SK-N-SH (cell line): ENCODE measurements at regions not wholly inside any gene's neighbourhood (a gene's known extent, or its start where the extent isn't known, plus 50 kb on each side); places are given as distances from the start of the nearest gene placed in this dataset.

Source experiments
- CTCF ChIA-PET: fragments of 300-600, 350-600 bp; formaldehyde crosslinking; extraction: SDS; loops from one replicate; lab custom pipeline; 2021; lab: Yijun Ruan, JAX
- POLR2A ChIA-PET: fragments of 350-600 bp; sonication (Branson Sonifier 250); formaldehyde crosslinking; extraction: SDS; loops from one replicate; lab custom pipeline; 2020; ENCODE audit warnings: antibody characterized with exemption, inconsistent platforms; lab: Yijun Ruan, JAX
- DNase-seq: peaks from one replicate; pipeline ENCODE4 v3.0.0; 2012
- H2AFZ ChIP-seq: fragments of 200-600 bp; sonication (generic); 2 replicates; pipeline ENCODE4 v1.8.1; 2016; ENCODE audit warnings: antibody characterized with exemption, mild to moderate bottlenecking, low read depth
- H3F3A ChIP-seq: fragments of 200-600 bp; sonication (generic); replicated peaks from 2 replicates; pipeline ENCODE3; 2016; ENCODE audit warnings: antibody characterized with exemption, mild to moderate bottlenecking; ENCODE audit not compliant: insufficient read depth
- H3K27ac ChIP-seq, 2 experiments: fragments of 200-500 bp in 1 of 2; fragments of 200-600 bp in 1 of 2; sonication (Bioruptor generic) in 1 of 2; sonication (generic), shearing (Covaris generic) in 1 of 2; 2 replicates each; pipeline versions ENCODE4 v1.5.1 to v1.6.1; 2014 to 2016; ENCODE audit warnings: low read depth in 2 of 2, inconsistent platforms in 1 of 2, low read length in 1 of 2, mild to moderate bottlenecking in 1 of 2, mixed read lengths in 1 of 2
- H3K27me3 ChIP-seq: fragments of 200-600 bp; sonication (generic), shearing (Covaris generic); 2 replicates; pipeline ENCODE4 v1.6.1; 2016; ENCODE audit warnings: mixed run types; ENCODE audit not compliant: insufficient read depth
- H3K36me3 ChIP-seq, 2 experiments: fragments of 200-500 bp in 1 of 2; fragments of 200-600 bp in 1 of 2; sonication (Bioruptor generic) in 1 of 2; sonication (generic) in 1 of 2; replicated peaks in 1 of 2; 2 replicates each; pipeline versions ENCODE3 to v1.5.1; 2014 to 2016; ENCODE audit warnings: low read length in 1 of 2, mild to moderate bottlenecking in 1 of 2; ENCODE audit not compliant: insufficient read depth in 2 of 2, control insufficient read depth in 1 of 2
- H3K4me1 ChIP-seq, 2 experiments: fragments of 200-500 bp in 1 of 2; fragments of 200-600 bp in 1 of 2; sonication (Bioruptor generic) in 1 of 2; sonication (generic), shearing (Covaris generic) in 1 of 2; 2 replicates each; pipeline versions ENCODE4 v1.5.1 to v1.6.1; 2014 to 2016; ENCODE audit warnings: low read depth in 1 of 2, low read length in 1 of 2, mixed run types in 1 of 2; ENCODE audit not compliant: insufficient read depth in 2 of 2, control insufficient read depth in 1 of 2
- H3K4me2 ChIP-seq: fragments of 200-600 bp; sonication (generic), shearing (Covaris generic); 2 replicates; pipeline ENCODE4 v1.6.1; 2017; ENCODE audit warnings: mixed run types
- H3K4me3 ChIP-seq, 2 experiments: fragments of 200-500 bp in 1 of 2; fragments of 200-600 bp in 1 of 2; sonication (Bioruptor generic) in 1 of 2; sonication (generic), shearing (Covaris generic) in 1 of 2; 2 replicates each; pipeline versions ENCODE4 v1.5.1 to v1.8.1; 2014 to 2016; ENCODE audit warnings: low read depth in 2 of 2, inconsistent platforms in 1 of 2, low read length in 1 of 2, mild to moderate bottlenecking in 1 of 2, mixed read lengths in 1 of 2, moderate library complexity in 1 of 2
- H3K79me2 ChIP-seq: fragments of 200-600 bp; sonication (generic); 2 replicates; pipeline ENCODE4 v1.8.1; 2017; ENCODE audit warnings: mild to moderate bottlenecking; ENCODE audit not compliant: insufficient read depth
- H3K9ac ChIP-seq: fragments of 200-600 bp; sonication (generic); 2 replicates; pipeline ENCODE4 v1.6.1; 2017; ENCODE audit warnings: mixed run types
- H3K9me2 ChIP-seq: fragments of 200-600 bp; sonication (generic); 2 replicates; pipeline ENCODE4 v1.6.1; 2017; ENCODE audit warnings: mixed run types
- H3K9me3 ChIP-seq: fragments of 200-600 bp; sonication (generic); 2 replicates; pipeline ENCODE4 v1.6.1; 2017; ENCODE audit warnings: mixed run types, mild to moderate bottlenecking, moderate library complexity
- H4K20me1 ChIP-seq: fragments of 200-600 bp; sonication (generic); 2 replicates; pipeline ENCODE4 v1.6.1; 2017; ENCODE audit warnings: mild to moderate bottlenecking, mixed run types; ENCODE audit not compliant: insufficient read depth
- CHD2 ChIP-seq: fragments of 150-350 bp; IDR thresholded peaks from 2 replicates; pipeline ENCODE4 v1.6.1; 2018; ENCODE audit warnings: low read length; ENCODE audit not compliant: partially characterized antibody
- ELF1 ChIP-seq: IDR thresholded peaks from 2 replicates; pipeline ENCODE4 v1.4.0; 2012
- EP300 ChIP-seq, 2 experiments: IDR thresholded peaks; 2 replicates each; pipeline versions ENCODE4 v1.4.0 to v1.6.1; 2012; ENCODE audit warnings: borderline replicate concordance in 1 of 2, low read depth in 1 of 2, low read length in 1 of 2
- EZH2phosphoT487 ChIP-seq: fragments of 200-600 bp; sonication (generic); IDR thresholded peaks from 2 replicates; pipeline ENCODE4 v1.6.1; 2017; ENCODE audit warnings: low read depth, mixed run types, mild to moderate bottlenecking, antibody characterized with exemption, moderate library complexity, borderline replicate concordance
- IRF3 ChIP-seq: fragments of 150-350 bp; IDR thresholded peaks from 2 replicates; pipeline ENCODE4 v1.6.1; 2016; ENCODE audit warnings: mild to moderate bottlenecking, low read depth, low read length
- MEF2A ChIP-seq: IDR thresholded peaks from 2 replicates; pipeline ENCODE4 v1.4.0; 2012; ENCODE audit warnings: low read depth, borderline replicate concordance
- RCOR1 ChIP-seq: fragments of 150-350 bp; IDR thresholded peaks from 2 replicates; pipeline ENCODE4 v1.6.1; 2017; ENCODE audit warnings: antibody characterized with exemption, low read length
- RXRA ChIP-seq: IDR thresholded peaks from 2 replicates; pipeline ENCODE4 v1.4.0; 2012; ENCODE audit warnings: low read depth, mild to moderate bottlenecking, borderline replicate concordance
- SIN3A ChIP-seq: IDR thresholded peaks from 2 replicates; pipeline ENCODE4 v1.6.1; 2012; ENCODE audit warnings: low read depth, mild to moderate bottlenecking, low read length, moderate library complexity, borderline replicate concordance
- SMC3 ChIP-seq: IDR thresholded peaks from 2 replicates; pipeline ENCODE4 v1.6.1; 2012; ENCODE audit warnings: low read depth, low read length, improper control_type of control experiment
- TEAD4 ChIP-seq: IDR thresholded peaks from 2 replicates; pipeline ENCODE4 v1.4.0; 2012; ENCODE audit warnings: mild to moderate bottlenecking, borderline replicate concordance; ENCODE audit not compliant: insufficient read depth
- YY1 ChIP-seq: IDR thresholded peaks from 2 replicates; pipeline ENCODE4 v1.4.0; 2012; ENCODE audit warnings: low read depth, mild to moderate bottlenecking
- ZBTB33 ChIP-seq: IDR thresholded peaks from 2 replicates; pipeline ENCODE4 v1.4.0; 2012; ENCODE audit warnings: low read depth, borderline replicate concordance
- WGBS: methylation state at CpG from one replicate; pipeline ENCODE4 v1.1.6; 2017; ENCODE audit warnings: low lambda C conversion rate; 5-methylcytosine and 5-hydroxymethylcytosine counted together

DNA sequence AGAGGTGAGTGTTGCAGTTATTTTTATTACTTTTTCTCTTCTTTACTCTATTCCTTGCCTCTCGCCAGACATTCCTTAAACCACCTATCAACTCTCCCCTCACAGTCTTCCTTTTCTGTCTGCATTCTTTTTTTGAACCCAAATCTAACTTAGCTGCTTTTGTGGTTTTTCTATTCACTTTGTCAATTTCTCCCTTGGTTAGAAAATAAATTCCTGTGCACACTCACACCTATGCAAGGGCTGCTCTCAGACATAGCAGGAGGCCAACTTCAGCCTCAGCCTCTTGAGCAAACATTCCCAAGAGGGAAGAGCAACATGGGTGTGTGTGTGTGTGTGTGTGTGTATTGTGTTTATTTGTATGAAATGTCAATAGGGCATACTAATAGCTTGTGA lies 808.6 kb downstream of the RNF144A start (continued):
- TF ChIP-seq ZBTB33: no peak
- TF ChIP-seq, all 33 proteins: peak for 0

- H3K27me3 ChIP-seq: no peaks in the 10 kb centered on the region
- no peaks in the 10 kb centered on the region for H3K36me3 ChIP-seq
- H3K4me2 ChIP-seq: no peak overlapping the region
- ChIA-PET CTCF (no interaction called here), POLR2A (no interaction called here)
- H3K9me3 ChIP-seq: no peaks in the 10 kb centered on the region
- no peak overlapping the region for H2AFZ ChIP-seq
- H3F3A ChIP-seq: no peaks in the 10 kb centered on the region
- no peak overlapping the region for H3K9ac ChIP-seq
- H3K27ac ChIP-seq: no peak overlapping the region
- H3K79me2 ChIP-seq: no peaks in the 10 kb centered on the region
- H3K9me2 ChIP-seq: no peaks in the 10 kb centered on the region
- H3K4me1 ChIP-seq: no peaks in the 10 kb centered on the region; a peak in 1 of 4 replicates
- no peak for DNase-seq
- 69% methylated on average over 3 of the region's 3 CpGs for WGBS
- H3K4me3 ChIP-seq: no peak overlapping the region
- no peaks in the 10 kb centered on the region for H4K20me1 ChIP-seq
- TF ChIP-seq TEAD4 (no peak), ELF1 (no peak), YY1 (no peak), CHD2 (no peak)
- TF ChIP-seq, all 33 proteins: peak for 0
Observed at GRCh38 chr2:7726989-7727388, 809.8 kb downstream of the RNF144A start.

DNA sequence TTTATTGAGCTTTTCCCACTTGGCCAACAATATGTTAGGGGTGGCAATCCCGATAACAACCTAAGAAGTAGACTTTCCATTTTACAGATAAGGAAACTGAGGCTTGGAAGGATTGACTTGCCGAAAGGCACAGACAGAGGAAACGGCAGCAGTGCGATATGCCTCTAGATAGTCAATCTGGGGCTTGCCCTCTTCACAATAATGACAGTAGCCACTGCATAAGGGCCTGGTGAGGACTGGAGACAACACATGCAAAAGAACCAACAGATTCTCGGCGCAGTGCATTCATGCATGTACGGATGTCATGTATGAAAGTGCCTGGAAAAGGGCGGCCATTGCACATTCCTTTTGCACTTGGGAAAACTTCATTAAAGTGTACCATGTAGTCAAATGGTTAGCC lies 811.2 kb downstream of the RNF144A start:
- 89% methylated on average over 8 of the region's 8 CpGs for WGBS
- no peaks in the 10 kb centered on the region for H3K36me3 ChIP-seq
- H3K9me3 ChIP-seq: no peaks in the 10 kb centered on the region
- no peaks in the 10 kb centered on the region for H3K9me2 ChIP-seq
- H3K79me2 ChIP-seq: no peaks in the 10 kb centered on the region
- no peak overlapping the region for H3K27ac ChIP-seq
- H3K4me2 ChIP-seq: no peak overlapping the region
- H3K4me3 ChIP-seq: no peak overlapping the region
- no peaks in the 10 kb centered on the region for H3K27me3 ChIP-seq
- no peak overlapping the region for H3K9ac ChIP-seq
- ChIA-PET CTCF (no interaction called here), POLR2A (no interaction called here)
- H4K20me1 ChIP-seq: no peaks in the 10 kb centered on the region
- no peak overlapping the region for H2AFZ ChIP-seq
- no peaks in the 10 kb centered on the region; a peak in 1 of 4 replicates for H3K4me1 ChIP-seq
- no peak for TF ChIP-seq RXRA
- no peak for TF ChIP-seq MEF2A
- TF ChIP-seq SMC3: no peak
- TF ChIP-seq CHD2: no peak
- TF ChIP-seq EZH2phosphoT487: no peak
- TF ChIP-seq RCOR1: no peak
- no peak for TF ChIP-seq ELF1
- TF ChIP-seq ZBTB33: no peak
- no peak for TF ChIP-seq EP300 (IDR thresholded peaks at IDR 0.05; ENCODE audit: borderline replicate concordance in 1 of 2, low read depth in 1 of 2, low read length in 1 of 2)
- TF ChIP-seq SIN3A: no peak
- TF ChIP-seq IRF3: no peak
- H3F3A ChIP-seq: no peaks in the 10 kb centered on the region
- no peak for DNase-seq
